NAMALWA (cell line): ENCODE measurements at regions not wholly inside any gene's neighbourhood (a gene's known extent, or its start where the extent isn't known, plus 50 kb on each side); places are given as distances from the start of the nearest gene placed in this dataset.

ENCODE experiments used
- DNase-seq: peaks from one replicate; pipeline ENCODE4 v3.0.0-alpha.2; 2015; ENCODE audit warnings: low spot score

GRCh38 chr2:82675186-82675585 lies 1783.9 kb downstream of the SUCLG1 start:
- no peak for DNase-seq

GRCh38 chr2:82674652-82675051 lies 1784.4 kb downstream of the SUCLG1 start:
- no peak for DNase-seq

- no peak for DNase-seq
These were observed 1791.6 kb downstream of the SUCLG1 start for GRCh38 chr2:82667491-82667890.

- no peak for DNase-seq
These were observed 1793.4 kb downstream of the SUCLG1 start for GRCh38 chr2:82665691-82666090.

- DNase-seq, result no peak
These were observed 1802.0 kb downstream of the SUCLG1 start for GRCh38 chr2:82657106-82657505.

- no peak for DNase-seq
These were observed 1802.7 kb downstream of the SUCLG1 start for GRCh38 chr2:82656420-82656819.

- no peak for DNase-seq
These were observed 1807.0 kb downstream of the SUCLG1 start for GRCh38 chr2:82652117-82652516.

GRCh38 chr2:82650038-82650437 lies 1809.0 kb downstream of the SUCLG1 start:
- no peak for DNase-seq

GRCh38 chr2:82641598-82642180 lies 1817.4 kb downstream of the SUCLG1 start:
- DNase-seq, result no peak

- DNase-seq, result no peak
These were observed 1822.6 kb downstream of the SUCLG1 start for GRCh38 chr2:82636402-82637020.

- no peak for DNase-seq
These were observed 1860.1 kb downstream of the SUCLG1 start for GRCh38 chr2:82599021-82599420.

GRCh38 chr2:82596581-82596980 lies 1862.5 kb downstream of the SUCLG1 start:
- DNase-seq, result no peak

- DNase-seq, result no peak
These were observed 1867.4 kb downstream of the SUCLG1 start for GRCh38 chr2:82591718-82592117.

- DNase-seq, result no peak
These were observed 1882.4 kb downstream of the SUCLG1 start for GRCh38 chr2:82576656-82577055.

GRCh38 chr2:82539280-82539621 lies 1919.8 kb downstream of the SUCLG1 start:
- no peak for DNase-seq

GRCh38 chr2:82538590-82539279 lies 1920.3 kb downstream of the SUCLG1 start:
- DNase-seq, result no peak

GRCh38 chr2:82528288-82528687 lies 1930.8 kb downstream of the SUCLG1 start:
- no peak for DNase-seq

- DNase-seq, result no peak
These were observed 1932.0 kb downstream of the SUCLG1 start for GRCh38 chr2:82527124-82527523.

GRCh38 chr2:82526277-82526676 lies 1932.8 kb downstream of the SUCLG1 start:
- DNase-seq, result no peak

GRCh38 chr2:82525744-82526143 lies 1933.3 kb downstream of the SUCLG1 start:
- no peak for DNase-seq

- DNase-seq, result no peak
These were observed 1934.3 kb downstream of the SUCLG1 start for GRCh38 chr2:82524826-82525225.

- no peak for DNase-seq
These were observed 1947.2 kb downstream of the SUCLG1 start for GRCh38 chr2:82511894-82512293.

GRCh38 chr2:82508702-82509101 lies 1950.4 kb downstream of the SUCLG1 start:
- DNase-seq, result no peak

GRCh38 chr2:82507657-82508056 lies 1951.4 kb downstream of the SUCLG1 start:
- DNase-seq, result no peak
